Dedifferentiated amniotic fluid mesenchymal stem cell (primary cell): ENCODE measurements at regions not wholly inside any gene's neighbourhood (a gene's known extent, or its start where the extent isn't known, plus 50 kb on each side); places are given as distances from the start of the nearest gene placed in this dataset.
A peak's percentile ranks its signal among the peaks of the same experiment; 100 is the strongest.

Source experiments
- DNase-seq: peaks from one replicate; pipeline ENCODE4 v3.0.0-alpha.2; 2016; ENCODE audit errors: extremely low spot score

DNA sequence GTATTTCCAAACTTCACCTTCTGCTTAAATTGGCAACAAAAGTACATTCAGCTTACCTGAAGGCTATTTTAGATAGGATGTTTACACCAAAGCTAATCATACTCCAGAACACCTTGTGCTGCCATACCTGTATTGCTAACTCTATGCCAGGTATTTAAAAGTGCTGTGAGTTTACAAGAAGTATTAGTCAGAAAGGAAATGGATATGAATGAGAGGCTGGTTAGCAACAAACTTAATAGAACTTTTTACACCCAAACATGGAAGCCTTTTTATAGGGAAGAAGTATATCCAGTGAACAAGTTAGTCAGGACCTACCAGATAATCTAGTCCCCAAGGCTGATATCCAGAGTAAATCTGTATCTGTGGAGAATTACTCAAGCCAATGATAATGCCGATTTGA is 131.2 kb upstream of the SPRY1 start:
- no peak for DNase-seq

DNA sequence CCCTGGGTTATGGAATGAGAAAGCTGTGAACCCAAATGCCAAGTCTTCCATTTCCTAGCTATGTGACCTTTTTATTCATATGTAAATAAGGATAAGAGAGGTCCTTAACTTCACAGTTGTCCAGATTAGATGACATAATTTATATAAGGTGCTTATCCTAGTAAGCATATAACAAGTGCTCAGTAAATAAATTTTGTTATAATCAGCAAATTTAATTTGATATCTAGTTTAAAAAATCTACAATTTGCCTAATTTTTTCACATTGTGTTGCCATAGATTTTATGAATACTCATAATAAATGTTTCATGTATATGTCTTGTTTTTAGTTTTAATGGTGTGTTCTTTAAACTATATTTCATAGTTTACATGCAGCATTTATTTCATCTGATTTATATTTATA is 130.4 kb upstream of the SPRY1 start:
- no peak for DNase-seq

DNA sequence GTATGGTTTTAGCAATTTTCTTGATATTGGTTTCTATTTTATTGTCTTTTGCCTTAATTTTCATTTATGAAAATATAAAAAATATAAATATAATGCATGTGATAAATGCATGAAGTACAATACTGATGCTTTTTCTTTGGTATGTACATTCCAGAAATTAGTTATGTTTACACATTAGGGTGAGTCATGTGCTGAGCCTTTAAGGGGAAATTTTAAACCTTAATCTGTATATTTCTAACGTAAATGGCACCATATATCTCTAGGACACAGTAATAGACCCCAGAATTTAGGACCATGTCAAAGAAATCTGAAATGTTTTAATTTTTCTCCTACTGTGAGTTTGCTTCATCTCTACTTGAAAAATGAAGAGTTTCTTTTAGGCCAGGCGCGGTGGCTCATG is 117.8 kb upstream of the SPRY1 start:
- no peak for DNase-seq

DNA sequence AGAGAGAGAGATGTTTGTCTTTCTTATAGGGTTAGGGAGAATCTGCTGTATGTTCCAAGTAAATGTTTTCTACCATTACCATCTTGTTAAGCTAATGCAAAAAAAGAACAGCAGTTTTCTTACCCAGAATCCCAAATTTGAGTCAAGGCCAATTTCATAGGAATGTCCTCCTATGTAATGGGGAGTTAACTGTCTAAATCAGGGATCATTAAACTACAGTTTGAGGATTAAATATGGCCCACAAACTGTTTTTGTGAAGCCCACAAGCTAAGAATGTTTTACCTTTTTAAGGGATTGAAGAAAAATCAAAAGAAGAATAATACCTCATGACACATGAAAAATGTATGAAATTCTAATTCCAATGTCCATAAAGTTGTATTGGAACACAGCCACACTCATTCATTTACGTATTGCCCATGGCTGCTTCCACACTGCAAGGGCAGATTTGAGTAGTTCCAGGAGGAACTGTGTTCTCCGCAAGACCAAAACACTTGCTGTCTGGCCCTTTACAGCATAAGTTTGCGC is 113.2 kb upstream of the SPRY1 start:
- no peak for DNase-seq

DNA sequence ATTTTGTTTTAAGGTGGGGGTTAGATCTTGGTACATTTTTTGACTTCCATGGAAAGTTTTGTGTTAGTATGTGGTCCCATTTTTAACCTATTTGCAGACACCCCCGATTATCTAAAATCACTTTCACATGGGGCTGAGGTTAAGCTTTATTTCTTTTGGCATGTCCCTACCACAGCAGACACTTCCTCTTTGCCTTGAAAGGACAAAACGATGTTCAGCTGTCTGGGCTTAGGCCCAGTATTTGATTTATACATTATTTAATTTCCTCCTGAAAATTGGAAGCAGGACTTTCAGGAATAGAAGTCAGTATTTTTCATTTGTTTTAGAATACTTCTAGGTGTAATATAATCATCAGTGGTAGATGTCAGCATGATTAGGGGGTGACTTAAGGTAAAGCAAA is 112.4 kb upstream of the SPRY1 start:
- no peak for DNase-seq

DNA sequence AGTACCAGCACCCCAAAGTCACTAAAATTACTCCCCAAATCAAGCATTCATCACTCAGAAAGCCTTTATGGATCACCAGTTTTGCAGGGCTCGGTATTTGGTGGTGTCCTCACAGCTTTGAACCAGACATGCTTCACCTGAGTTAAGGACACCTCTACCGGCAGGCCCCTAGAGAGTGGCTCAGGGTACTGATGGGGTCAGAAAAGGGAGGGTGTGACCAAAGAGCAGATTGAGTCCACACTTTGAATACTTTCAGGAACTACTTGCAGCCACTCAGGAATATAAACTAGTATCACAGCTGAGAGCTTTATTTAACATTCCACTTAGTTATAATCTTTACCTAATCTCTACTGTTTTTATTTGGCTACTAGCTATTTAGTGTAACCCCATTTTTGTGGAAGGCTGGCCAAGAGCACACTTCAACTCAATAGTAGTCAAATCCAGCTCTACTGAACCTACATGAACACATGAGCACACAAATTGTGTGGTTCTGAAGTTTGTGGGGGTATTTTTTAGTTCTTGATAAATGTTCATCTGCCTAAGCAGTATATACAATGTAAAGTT is 109.6 kb upstream of the SPRY1 start:
- no peak for DNase-seq

DNA sequence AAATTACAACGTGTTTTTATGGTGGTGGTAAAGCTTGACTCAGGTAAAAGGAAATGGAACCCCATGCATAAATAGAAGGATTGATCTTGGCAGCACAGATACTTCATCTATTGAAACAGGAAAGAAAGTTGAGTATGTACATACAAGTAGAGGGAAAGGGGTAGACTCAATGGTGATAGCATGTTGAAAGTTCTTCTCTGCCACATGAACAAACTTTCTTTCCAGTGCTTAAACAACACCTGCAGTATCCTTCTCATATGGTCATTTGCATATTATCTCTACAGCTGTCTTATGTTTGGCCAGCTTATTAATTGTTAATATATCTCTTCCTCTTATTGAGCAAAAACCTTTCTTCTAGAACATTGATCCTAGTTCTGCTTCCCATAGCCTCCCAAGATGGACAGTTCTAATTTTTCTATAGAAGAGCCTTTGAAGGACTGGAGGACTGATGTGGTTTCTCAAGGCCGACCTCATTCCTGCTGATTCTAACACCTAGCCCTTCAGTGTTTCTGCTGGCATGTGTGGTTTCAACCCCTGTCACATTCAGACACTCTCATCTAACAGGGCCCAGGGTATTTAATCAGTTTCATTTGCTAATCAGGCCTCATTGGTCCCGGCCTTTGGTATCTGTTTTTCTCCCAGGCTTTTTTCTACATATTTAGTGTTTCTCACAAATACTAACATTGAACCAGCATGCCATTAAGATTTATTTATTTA is 108.1 kb upstream of the SPRY1 start:
- DNase-seq = no peak

DNA sequence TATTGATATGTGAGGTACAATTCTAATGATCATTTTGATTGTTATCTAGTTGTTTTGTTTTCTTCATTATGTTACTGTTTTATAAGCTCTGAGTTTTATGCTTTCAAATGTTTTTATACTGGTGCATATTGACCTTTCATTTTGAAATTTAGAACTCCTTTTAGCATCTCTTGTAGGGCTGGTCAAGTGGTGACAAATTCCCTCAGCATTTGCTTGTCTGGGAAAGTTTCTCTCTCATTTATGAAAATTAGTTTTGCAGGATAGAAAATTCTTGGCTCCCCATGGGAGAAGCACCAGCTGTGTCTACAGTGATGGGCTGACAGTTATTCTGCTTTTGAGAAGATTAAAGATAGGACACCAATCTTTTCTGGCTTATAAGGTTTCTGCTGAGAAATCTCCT is 105.3 kb upstream of the SPRY1 start:
- no peak for DNase-seq

DNA sequence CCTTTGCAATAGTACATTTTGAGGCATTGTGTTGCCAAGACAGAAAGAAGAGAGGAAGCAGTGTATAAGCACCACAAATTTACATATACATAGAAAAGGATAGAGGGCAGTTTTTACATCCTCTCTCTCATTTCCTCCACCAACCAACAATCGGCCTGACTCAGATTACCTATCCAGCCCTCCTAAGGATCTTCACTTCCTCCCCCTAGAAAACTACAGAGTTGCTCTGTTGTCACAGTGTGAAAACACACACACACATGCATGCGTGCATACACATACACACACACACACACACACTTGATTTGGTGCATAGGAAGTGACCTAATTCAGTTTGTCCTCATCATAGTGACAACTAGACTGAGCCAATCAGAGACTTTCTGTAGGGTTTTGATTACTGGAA is 98.8 kb upstream of the SPRY1 start:
- no peak for DNase-seq

DNA sequence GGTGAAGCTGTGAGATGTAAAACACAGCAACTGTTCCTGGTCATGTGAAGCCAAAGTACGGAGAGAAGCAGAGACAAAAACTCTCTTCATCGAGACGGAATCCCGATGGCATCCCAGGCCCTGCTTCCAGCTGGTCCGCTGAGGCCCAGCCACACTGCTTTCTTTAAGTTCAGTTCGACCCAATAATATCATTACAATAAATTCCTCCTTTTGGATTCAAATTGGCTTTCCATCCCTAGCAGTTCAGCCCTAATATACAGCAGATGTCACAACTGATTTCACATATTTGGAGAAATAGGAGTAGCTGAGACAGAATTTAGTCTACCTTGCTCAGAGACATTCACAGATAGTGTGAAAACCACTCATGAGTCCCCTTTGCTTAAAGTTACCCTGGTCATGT is 98.3 kb upstream of the SPRY1 start:
- DNase-seq = no peak

DNA sequence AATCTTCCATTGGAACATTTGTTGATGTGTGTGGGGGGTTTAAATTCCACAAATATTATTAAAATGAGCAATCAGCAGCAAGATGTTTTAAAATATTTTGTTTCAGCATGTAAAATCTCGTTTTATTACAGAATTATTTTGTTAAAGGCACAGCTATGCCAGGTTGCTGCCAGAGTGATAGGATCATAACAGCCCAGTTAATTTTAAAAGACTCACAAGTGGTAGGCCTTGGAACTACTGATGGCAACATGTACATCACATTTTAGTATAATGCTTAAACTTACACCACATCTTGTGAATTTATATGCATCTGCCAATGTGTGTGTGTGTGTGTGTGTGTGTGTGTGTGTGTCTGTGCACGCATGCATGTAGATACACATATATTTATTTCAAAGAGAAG is 97.8 kb upstream of the SPRY1 start:
- no peak for DNase-seq

DNA sequence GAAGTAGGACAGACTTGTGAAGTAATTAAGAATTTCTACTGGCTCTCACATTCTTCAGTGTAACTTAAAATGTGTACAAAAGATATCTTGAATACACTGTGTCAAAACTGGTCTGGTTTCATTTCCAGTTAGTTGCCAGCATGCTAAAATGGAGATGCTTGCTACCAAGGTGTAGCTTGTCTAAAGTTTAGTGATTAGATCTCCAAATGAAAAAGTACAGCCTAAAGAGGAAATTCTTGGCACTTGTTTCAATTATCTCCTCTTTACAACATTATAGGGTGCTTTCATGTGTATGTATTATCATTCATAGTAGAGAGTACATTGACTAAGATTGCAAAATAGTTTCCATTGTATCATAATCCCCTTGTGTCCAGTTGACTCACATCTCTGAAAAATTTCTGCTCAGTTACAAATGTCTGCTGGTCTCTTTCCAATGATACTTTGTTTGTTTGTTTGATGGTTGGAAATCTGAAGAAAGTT is 97.3 kb upstream of the SPRY1 start:
- DNase-seq = peak; percentile 88

DNA sequence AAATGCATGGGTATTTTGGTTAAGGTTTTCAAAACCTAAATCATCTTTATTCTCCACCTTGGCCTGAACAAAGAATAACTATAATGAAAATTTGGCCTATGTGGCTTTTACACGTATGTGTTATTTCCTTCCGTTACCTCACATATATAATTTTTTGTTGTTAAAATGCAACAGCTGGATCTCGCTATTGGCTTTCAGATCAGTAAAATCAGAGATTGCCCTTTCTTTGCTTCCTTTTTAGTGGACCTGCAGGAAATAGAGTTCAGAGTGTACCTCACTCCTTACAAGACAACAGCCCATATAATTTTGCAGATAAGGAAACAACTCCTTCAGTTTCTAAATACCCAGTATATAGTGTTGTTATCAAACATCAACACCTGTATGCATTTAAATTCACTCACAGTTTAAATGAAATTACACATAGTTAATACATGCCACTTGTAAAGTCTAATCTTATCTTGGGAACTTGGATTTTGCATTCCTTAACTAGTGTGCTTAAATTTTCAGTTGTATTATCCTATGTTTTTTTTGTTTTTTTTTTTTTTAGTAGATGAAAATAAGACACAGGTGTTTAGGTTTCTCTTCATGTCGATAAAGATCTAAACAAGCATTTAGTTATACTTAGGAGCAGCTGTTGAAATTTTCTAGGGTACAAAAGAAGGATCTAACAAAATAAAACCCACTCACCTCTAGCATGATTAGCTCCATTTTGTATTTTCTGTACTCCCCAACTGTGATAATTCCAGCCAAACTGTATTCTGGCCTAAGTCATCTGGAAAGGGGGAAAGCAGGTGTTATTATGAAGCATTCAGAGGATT is 96.2 kb upstream of the SPRY1 start:
- DNase-seq = no peak

DNA sequence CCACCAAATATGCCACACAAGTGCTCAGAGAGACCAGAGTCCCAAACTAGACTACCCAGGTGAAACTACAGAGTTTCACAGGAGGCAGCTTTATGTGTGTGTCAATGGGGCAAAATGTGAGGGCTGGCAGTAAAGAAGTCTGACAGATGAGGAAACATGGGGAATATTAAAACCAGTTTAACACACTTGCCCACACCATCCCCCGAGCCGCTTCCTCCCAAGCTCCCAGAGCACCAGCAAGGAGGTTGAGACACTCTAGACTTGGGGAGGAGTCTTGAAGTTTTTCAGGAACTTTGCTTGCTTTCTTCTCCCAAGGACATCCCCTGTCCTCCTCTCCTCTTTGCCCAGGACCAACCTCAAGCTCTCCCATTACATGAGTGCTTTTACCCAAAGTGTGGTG is 94.7 kb upstream of the SPRY1 start:
- no peak for DNase-seq

DNA sequence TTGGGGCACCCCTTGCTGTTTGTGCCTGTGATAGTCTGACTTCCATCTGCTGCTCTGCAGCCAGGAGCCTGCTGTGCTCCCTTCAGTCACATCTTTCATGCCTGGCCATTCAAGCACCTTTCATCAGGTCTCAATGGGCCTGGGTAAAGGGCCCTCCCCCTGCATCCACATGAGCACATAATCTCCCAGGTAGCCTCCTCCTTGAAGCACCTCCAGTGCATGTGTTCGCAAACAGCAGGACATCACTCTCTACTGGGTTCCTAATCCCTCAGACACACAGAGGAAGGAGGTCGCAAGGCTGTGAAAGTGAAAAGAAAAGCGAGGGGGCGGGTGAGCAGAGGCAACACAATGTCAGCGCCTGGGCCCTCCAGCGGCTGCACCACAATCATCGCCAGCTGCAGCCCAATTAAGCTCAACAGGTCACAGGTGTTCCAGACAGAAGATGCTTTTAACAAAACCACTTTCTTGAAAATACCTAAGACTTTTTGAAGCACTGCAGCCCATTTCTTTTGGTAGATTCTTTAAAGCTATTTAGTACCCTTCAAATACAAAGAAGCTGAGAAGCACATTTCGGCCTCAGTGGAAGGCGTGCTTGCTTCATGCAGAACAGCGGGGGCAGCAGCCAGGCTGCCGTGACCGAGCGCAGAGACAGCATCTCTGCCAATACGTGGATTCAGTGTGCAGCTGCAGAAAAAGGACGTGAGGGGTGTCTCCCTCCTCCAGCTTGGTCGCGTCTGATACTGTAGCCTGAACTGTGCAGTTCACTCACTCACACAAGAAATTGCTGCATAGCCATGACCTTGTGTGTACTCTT is 92.2 kb upstream of the SPRY1 start:
- DNase-seq = no peak

DNA sequence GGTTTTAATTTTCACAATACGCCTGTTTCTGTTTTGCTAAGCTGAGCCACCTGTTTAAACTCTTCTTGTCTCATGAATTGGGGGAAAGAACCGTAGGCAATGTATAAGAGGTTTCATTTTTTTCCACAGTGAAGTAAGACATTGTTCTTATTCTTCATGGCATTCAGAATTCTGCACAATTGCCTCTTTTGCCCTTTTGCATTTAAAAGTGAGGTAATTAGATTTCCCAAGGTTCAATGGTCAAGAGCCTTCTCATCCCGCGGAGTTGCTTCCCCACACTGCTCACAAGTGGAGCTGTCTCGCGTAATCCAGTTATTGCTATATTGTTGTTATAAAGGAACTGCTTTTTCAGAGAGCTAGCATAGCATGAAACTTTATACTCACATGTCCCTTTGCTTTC is 90.9 kb upstream of the SPRY1 start:
- DNase-seq = no peak

DNA sequence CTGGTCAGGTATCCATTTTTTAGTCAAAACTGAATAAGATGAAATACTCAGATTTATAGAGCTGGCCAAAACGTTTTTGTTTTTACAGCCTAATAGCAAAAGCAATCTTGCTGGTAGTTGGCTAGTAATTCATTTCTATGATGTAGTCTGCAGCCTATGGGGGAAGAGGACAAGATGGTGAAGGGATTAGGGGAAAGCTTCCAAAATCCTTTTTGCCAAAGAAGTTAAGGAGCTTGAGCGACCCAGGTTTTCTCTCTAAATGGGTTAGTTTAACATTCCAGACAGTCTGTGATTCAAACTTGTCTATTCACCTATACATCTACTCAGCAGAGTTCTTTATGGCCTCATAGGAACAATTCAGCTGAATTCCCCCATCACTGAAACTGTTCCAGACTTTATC is 89.8 kb upstream of the SPRY1 start:
- no peak for DNase-seq

DNA sequence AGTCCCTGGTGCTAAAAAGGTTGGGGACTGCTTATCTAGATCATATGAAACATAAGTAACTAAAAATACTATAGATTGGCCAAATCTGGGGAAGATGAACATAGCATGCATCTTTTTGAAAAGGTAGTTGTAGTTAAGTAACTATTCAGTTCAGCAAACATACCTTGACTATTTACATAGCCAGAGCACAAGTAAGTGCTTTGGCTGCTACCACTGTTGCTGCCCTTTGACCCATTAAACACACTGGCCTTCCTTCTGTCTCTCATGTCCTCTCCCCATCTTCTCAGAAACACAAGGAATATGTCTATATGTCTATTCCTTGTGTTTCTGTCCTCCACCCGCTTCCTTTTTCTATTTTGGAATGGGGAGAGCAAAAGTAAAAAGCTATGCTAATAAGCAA is 87.9 kb upstream of the SPRY1 start:
- DNase-seq = no peak

DNA sequence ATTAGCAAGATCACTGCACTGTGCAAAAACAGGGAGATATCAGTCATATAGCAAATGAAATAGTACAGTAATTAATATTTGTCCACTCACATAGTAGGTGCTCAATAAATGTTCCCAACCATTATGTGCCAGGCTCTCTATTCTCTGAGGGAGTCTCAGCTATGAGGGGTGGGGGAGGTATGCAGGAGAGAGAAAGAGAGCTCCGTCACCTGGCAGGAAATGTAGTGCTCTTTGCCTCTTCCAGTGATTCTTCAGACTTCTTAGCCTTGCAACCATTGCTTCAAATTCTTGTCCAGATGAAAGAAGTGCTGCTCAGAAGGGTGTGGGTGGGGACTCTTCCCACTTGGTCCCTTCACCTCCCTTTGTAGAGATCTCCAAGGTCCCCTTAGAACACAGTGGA is 84.5 kb upstream of the SPRY1 start:
- DNase-seq = peak; percentile 11

DNA sequence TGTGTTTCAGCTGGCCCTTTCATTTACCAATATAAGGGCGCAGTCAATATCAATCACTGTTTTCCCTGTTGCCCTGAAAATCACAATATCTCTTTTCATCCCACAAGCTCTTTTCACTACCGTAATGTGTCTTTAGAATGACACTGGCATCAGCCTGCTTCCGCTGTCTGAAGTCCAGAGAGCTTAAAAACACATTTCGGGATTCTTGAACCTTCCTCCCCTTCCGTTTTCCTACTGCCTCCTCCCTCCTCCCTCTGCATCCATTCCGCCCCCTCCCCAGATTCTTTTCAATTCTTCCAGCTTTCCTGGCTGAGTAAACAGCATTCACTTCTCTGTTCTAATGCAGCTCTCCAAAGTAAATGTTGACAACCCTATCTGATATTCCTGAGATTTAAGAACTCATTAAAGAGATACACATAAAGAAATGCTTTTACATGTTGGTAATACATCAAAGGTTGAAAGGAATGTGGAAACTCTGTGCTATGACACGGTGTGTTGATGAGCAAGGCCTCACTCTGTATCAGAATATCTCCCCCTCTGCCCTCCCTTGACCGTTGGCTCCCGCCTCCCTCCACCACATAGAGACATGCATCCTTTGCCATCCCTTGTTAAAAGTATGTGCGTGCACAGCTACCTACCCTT is 83.5 kb upstream of the SPRY1 start:
- no peak for DNase-seq

DNA sequence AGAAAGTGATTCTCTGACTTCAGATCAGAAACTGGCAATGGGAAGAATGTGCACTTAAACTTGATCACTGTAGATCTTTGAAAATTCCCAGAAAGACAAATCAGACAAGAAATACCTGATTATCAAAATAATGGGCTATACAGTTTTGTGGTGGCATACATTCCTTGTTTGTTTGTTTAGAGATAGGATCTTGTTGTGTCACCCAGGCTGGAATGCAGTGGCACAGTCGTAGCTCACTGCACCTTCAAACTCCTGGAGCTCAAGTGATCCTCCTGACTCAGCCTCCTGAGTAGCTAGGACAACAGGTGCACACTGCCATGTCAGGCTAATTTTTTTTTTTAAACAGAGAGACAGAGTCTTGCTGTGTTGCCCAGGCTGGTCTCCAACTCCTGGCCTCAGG is 81.0 kb upstream of the SPRY1 start:
- peak; percentile 1 for DNase-seq

DNA sequence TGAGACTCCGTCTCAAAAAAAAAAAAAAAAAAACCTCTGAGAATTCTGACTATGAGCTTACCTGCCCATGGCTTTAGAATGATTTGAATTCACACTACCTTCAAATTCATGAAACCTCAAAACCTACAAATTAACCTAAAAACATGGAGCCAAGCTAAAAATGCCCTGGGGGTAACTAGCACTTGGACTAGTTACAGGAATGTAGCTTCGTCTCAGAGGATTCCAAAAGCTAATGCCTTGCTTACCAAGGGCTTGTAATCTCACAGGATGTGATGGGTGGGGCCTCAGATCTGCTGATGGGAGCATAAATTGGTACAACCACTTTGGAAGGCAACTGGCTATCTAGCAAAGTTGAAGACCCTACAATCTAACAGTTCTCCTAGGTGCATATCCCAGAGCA is 79.4 kb upstream of the SPRY1 start:
- no peak for DNase-seq
